SK-N-MC (cell line): ENCODE measurements at regions not wholly inside any gene's neighbourhood (a gene's known extent, or its start where the extent isn't known, plus 50 kb on each side); places are given as distances from the start of the nearest gene placed in this dataset.

Source experiments
- EZH2 ChIP-seq: fragments of 200-600 bp; sonication (generic); IDR thresholded peaks from one replicate; pipeline ENCODE4 v1.6.1; 2017; ENCODE audit warnings: antibody characterized with exemption
- POLR2AphosphoS5 ChIP-seq: IDR thresholded peaks from 2 replicates; pipeline ENCODE4 v1.6.1; 2012; ENCODE audit warnings: mild to moderate bottlenecking, low read depth, low read length, borderline replicate concordance

- no peak for TF ChIP-seq POLR2AphosphoS5
- TF ChIP-seq EZH2: no peak
Measured at GRCh38 chr7:65317372-65317771, 56.3 kb upstream of the ZNF92 start.
